ENCODE measurements at regions not wholly inside any gene's neighbourhood (a gene's known extent, or its start where the extent isn't known, plus 50 kb on each side); places are given as distances from the start of the nearest gene placed in this dataset.

- Histone ChIP-seq H3K4me1 (ENCODE audit: control insufficient read depth in 1 of 2, insufficient read depth in 1 of 2, low read depth in 1 of 2, low read length in 1 of 2) (no peaks in the 10 kb centered on the region), H3K36me3 (no peaks in the 10 kb centered on the region), H3K27ac (no peak overlapping the region), H3K4me3 (ENCODE audit: low read depth in 1 of 2, low read length in 1 of 2) (no peak overlapping the region), H3K9me3 (no peaks in the 10 kb centered on the region), H3K27me3 (no peaks in the 10 kb centered on the region)
- TF ChIP-seq CTCF (IDR thresholded peaks at IDR 0.05) = no peak
Observed at GRCh38 chr16:6124136-6124535, 1026.5 kb upstream of the EEF2KMT start.

DNA sequence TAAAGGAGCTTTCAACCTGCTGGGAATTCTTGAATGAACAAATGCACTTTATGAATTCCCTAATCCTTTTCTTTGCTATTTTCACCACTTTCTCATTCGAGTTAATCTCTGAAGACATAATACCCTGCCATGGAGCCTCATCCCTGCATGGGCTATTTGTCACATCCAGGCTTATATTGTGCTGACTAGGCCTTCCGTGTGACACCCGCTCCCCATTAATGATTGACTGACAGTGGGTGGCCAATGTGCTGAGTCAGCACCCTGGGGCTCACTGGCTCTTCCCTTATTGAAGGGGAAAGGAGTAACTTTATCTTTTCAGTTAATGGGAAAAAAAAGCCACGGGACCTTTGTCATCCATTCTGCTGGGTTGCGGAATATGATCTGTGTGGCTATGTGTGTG is 1024.8 kb upstream of the EEF2KMT start:
- Histone ChIP-seq H3K27me3 (no peaks in the 10 kb centered on the region), H3K4me3 (ENCODE audit: low read depth in 1 of 2, low read length in 1 of 2) (no peak overlapping the region), H3K27ac (no peak overlapping the region), H3K9me3 (no peaks in the 10 kb centered on the region), H3K36me3 (no peaks in the 10 kb centered on the region), H3K4me1 (ENCODE audit: control insufficient read depth in 1 of 2, insufficient read depth in 1 of 2, low read depth in 1 of 2, low read length in 1 of 2) (no peaks in the 10 kb centered on the region)
- no peak for TF ChIP-seq CTCF (IDR thresholded peaks at IDR 0.05)

GRCh38 chr16:6114691-6115090 is 1017.1 kb upstream of the EEF2KMT start:
- no peak overlapping the region for H3K4me3 ChIP-seq (ENCODE audit: low read depth in 1 of 2, low read length in 1 of 2)
- TF ChIP-seq CTCF (IDR thresholded peaks at IDR 0.05) = no peak

DNA sequence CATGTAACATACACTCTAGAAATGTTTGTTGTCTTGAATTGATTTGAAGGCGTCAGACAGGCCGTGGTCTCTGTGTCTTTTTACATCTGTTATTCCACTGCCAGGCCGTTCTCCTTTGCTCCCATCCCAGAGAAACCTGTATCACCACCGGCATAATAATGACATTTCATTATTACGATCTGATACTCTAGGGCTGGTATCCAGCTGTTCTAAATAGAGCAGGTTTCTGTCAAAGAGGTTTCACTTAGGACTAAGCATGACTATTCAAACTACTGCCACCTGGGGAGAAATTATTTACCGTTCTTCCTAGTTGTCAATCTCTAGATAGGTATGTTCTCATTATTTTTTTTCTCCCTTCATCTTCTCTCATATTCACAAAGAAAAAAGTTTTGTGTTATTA is 1016.2 kb upstream of the EEF2KMT start:
- H3K36me3 ChIP-seq = no peaks in the 10 kb centered on the region
- H3K27me3 ChIP-seq = no peaks in the 10 kb centered on the region
- no peak overlapping the region for H3K27ac ChIP-seq
- H3K4me1 ChIP-seq (ENCODE audit: control insufficient read depth in 1 of 2, insufficient read depth in 1 of 2, low read depth in 1 of 2, low read length in 1 of 2) = no peaks in the 10 kb centered on the region
- H3K4me3 ChIP-seq (ENCODE audit: low read depth in 1 of 2, low read length in 1 of 2) = no peak overlapping the region
- no peak for TF ChIP-seq CTCF (IDR thresholded peaks at IDR 0.05)
- no peaks in the 10 kb centered on the region for H3K9me3 ChIP-seq

More at GRCh38 chr16:6114691-6115090, 1017.1 kb upstream of the EEF2KMT start:
- H3K9me3 ChIP-seq = no peaks in the 10 kb centered on the region
- no peaks in the 10 kb centered on the region for H3K4me1 ChIP-seq (ENCODE audit: control insufficient read depth in 1 of 2, insufficient read depth in 1 of 2, low read depth in 1 of 2, low read length in 1 of 2)
- H3K27me3 ChIP-seq = no peaks in the 10 kb centered on the region
- no peak overlapping the region for H3K27ac ChIP-seq
- no peaks in the 10 kb centered on the region for H3K36me3 ChIP-seq

DNA sequence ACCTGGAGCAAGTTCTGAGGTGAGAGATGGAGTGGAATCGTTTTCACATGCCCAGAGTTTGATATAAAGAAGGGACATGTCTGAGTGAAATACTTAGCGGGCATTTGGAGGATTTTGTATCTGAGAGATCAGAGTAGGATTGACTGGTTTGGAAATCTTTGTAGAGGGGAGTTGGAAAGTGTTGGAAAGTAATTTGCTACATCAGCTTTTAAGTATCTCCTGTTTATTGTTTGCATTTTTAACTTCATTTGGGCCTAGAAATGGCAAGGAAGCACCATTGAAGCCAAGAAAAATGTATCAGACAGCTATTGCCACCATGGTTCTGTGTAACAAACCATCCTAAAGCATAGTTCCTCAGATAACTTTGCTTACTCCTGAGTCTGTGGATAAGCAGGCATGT is 1015.1 kb upstream of the EEF2KMT start:
- TF ChIP-seq CTCF (IDR thresholded peaks at IDR 0.05) = no peak
- Histone ChIP-seq H3K9me3 (no peaks in the 10 kb centered on the region), H3K27ac (no peak overlapping the region), H3K4me3 (ENCODE audit: low read depth in 1 of 2, low read length in 1 of 2) (no peak overlapping the region), H3K36me3 (no peaks in the 10 kb centered on the region), H3K27me3 (no peaks in the 10 kb centered on the region), H3K4me1 (ENCODE audit: control insufficient read depth in 1 of 2, insufficient read depth in 1 of 2, low read depth in 1 of 2, low read length in 1 of 2) (no peaks in the 10 kb centered on the region)

DNA sequence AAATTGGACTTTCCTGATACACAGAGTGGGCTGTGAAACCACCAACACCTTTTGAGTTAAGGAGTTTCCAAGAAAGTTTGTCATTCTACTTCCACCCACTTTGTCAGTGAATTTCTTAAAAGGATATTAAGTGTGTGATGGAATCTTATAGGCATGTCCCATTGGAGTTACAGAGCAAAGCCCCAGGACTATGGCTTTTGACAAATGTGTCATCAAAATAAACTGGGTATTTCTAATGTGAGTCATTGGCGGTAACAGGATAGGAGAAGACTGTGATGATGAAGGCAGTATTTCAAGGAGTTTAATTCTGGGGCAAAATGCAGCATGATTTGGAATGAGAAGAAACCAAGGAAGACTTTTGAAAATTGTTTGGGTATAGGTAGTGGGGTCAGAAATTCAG is 1013.8 kb upstream of the EEF2KMT start:
- Histone ChIP-seq H3K4me1 (ENCODE audit: control insufficient read depth in 1 of 2, insufficient read depth in 1 of 2, low read depth in 1 of 2, low read length in 1 of 2) (no peaks in the 10 kb centered on the region), H3K9me3 (no peaks in the 10 kb centered on the region), H3K4me3 (ENCODE audit: low read depth in 1 of 2, low read length in 1 of 2) (no peak overlapping the region), H3K27me3 (no peaks in the 10 kb centered on the region), H3K27ac (no peak overlapping the region), H3K36me3 (no peaks in the 10 kb centered on the region)
- TF ChIP-seq CTCF (IDR thresholded peaks at IDR 0.05) = no peak

Measured in neutrophil (primary cell).